ENCODE measurements at regions not wholly inside any gene's neighbourhood (a gene's known extent, or its start where the extent isn't known, plus 50 kb on each side); places are given as distances from the start of the nearest gene placed in this dataset.

- H2AK5ac ChIP-seq (ENCODE audit: low read length, severe bottlenecking), result no peak overlapping the region
- no peak overlapping the region for H3K4ac ChIP-seq (ENCODE audit: low read depth in 1 of 2, low read length in 2 of 2)
- no peaks in the 10 kb centered on the region for H3K79me1 ChIP-seq (replicated peaks; ENCODE audit: low read length, poor library complexity, severe bottlenecking)
- WGBS, result no CpG with 5 or more reads among the region's 1 CpG
- H2BK120ac ChIP-seq (ENCODE audit: low read depth, low read length), result no peak overlapping the region
- no peak overlapping the region for H2BK5ac ChIP-seq (ENCODE audit: low read depth, low read length, poor library complexity, severe bottlenecking)
- no peak overlapping the region for H3K4me3 ChIP-seq (ENCODE audit: insufficient read depth in 1 of 2, low read depth in 1 of 2, low read length in 2 of 2)
- H2BK15ac ChIP-seq (ENCODE audit: low read depth, poor library complexity, severe bottlenecking), result no peak overlapping the region
- no peaks in the 10 kb centered on the region for H3K36me3 ChIP-seq (ENCODE audit: control insufficient read depth in 1 of 2, insufficient read depth in 2 of 2, low read depth in 1 of 2, low read length in 2 of 2)
- no peaks in the 10 kb centered on the region for H3K4me1 ChIP-seq (ENCODE audit: control insufficient read depth, insufficient read depth, low read depth, low read length)
- H3K4me2 ChIP-seq (ENCODE audit: low read length, poor library complexity, severe bottlenecking), result no peak overlapping the region
- H3K27ac ChIP-seq (ENCODE audit: low read length, poor library complexity, severe bottlenecking), result no peak overlapping the region
- H3K9ac ChIP-seq (ENCODE audit: low read length), result no peak overlapping the region
- no peaks in the 10 kb centered on the region for H3K27me3 ChIP-seq (ENCODE audit: control insufficient read depth in 1 of 2, insufficient read depth in 1 of 2, low read length in 2 of 2)
- no peak overlapping the region for H3K23ac ChIP-seq (ENCODE audit: low read length in 2 of 2)
- H2AFZ ChIP-seq (ENCODE audit: low read depth, low read length), result no peak overlapping the region
- no peak overlapping the region for H3K18ac ChIP-seq (ENCODE audit: low read depth in 1 of 2, low read length in 2 of 2)
- no peak for DNase-seq
- no peak overlapping the region for H3K14ac ChIP-seq (ENCODE audit: low read length in 2 of 2)
- no peak overlapping the region for H4K91ac ChIP-seq (ENCODE audit: low read length)
- H4K8ac ChIP-seq (ENCODE audit: low read length), result no peak overlapping the region
- H2BK12ac ChIP-seq (ENCODE audit: low read length in 2 of 2), result no peak overlapping the region
- H3K9me3 ChIP-seq (ENCODE audit: control insufficient read depth, low read length), result no peaks in the 10 kb centered on the region
These were observed 1420.2 kb downstream of the PCDH18 start for GRCh38 chr4:136112116-136112515.

GRCh38 chr4:136106753-136107152 lies 1425.5 kb downstream of the PCDH18 start:
- no peak overlapping the region for H3K4me3 ChIP-seq (ENCODE audit: insufficient read depth in 1 of 2, low read depth in 1 of 2, low read length in 2 of 2)
- no peaks in the 10 kb centered on the region for H3K36me3 ChIP-seq (ENCODE audit: control insufficient read depth in 1 of 2, insufficient read depth in 2 of 2, low read depth in 1 of 2, low read length in 2 of 2)
- H3K27me3 ChIP-seq (ENCODE audit: control insufficient read depth in 1 of 2, insufficient read depth in 1 of 2, low read length in 2 of 2), result no peaks in the 10 kb centered on the region
- H4K91ac ChIP-seq (ENCODE audit: low read length), result no peak overlapping the region
- DNase-seq, result no peak
- no peaks in the 10 kb centered on the region for H3K9me3 ChIP-seq (ENCODE audit: control insufficient read depth, low read length)
- no peaks in the 10 kb centered on the region for H3K4me1 ChIP-seq (ENCODE audit: control insufficient read depth, insufficient read depth, low read depth, low read length)
- no peak overlapping the region for H3K14ac ChIP-seq (ENCODE audit: low read length in 2 of 2)
- H3K79me1 ChIP-seq (replicated peaks; ENCODE audit: low read length, poor library complexity, severe bottlenecking), result no peaks in the 10 kb centered on the region
- no peak overlapping the region for H2BK5ac ChIP-seq (ENCODE audit: low read depth, low read length, poor library complexity, severe bottlenecking)
- no peak overlapping the region for H3K27ac ChIP-seq (ENCODE audit: low read length, poor library complexity, severe bottlenecking)
- H3K18ac ChIP-seq (ENCODE audit: low read depth in 1 of 2, low read length in 2 of 2), result no peak overlapping the region
- WGBS, result no CpG with 5 or more reads among the region's 1 CpG
- no peak overlapping the region for H2BK12ac ChIP-seq (ENCODE audit: low read length in 2 of 2)
- H2BK15ac ChIP-seq (ENCODE audit: low read depth, poor library complexity, severe bottlenecking), result no peak overlapping the region
- H3K4me2 ChIP-seq (ENCODE audit: low read length, poor library complexity, severe bottlenecking), result no peak overlapping the region
- no peak overlapping the region for H2AFZ ChIP-seq (ENCODE audit: low read depth, low read length)
- H3K23ac ChIP-seq (ENCODE audit: low read length in 2 of 2), result no peak overlapping the region
- no peak overlapping the region for H2BK120ac ChIP-seq (ENCODE audit: low read depth, low read length)
- no peak overlapping the region for H4K8ac ChIP-seq (ENCODE audit: low read length)
- no peak overlapping the region for H2AK5ac ChIP-seq (ENCODE audit: low read length, severe bottlenecking)
- H3K4ac ChIP-seq (ENCODE audit: low read depth in 1 of 2, low read length in 2 of 2), result no peak overlapping the region
- H3K9ac ChIP-seq (ENCODE audit: low read length), result no peak overlapping the region

GRCh38 chr4:136103616-136104015 lies 1428.7 kb downstream of the PCDH18 start:
- Histone ChIP-seq H3K27me3 (ENCODE audit: control insufficient read depth in 1 of 2, insufficient read depth in 1 of 2, low read length in 2 of 2) (no peaks in the 10 kb centered on the region), H3K18ac (ENCODE audit: low read depth in 1 of 2, low read length in 2 of 2) (no peak overlapping the region), H3K4me1 (ENCODE audit: control insufficient read depth, insufficient read depth, low read depth, low read length) (no peaks in the 10 kb centered on the region), H3K27ac (ENCODE audit: low read length, poor library complexity, severe bottlenecking) (no peak overlapping the region), H3K4ac (ENCODE audit: low read depth in 1 of 2, low read length in 2 of 2) (no peak overlapping the region), H3K9me3 (ENCODE audit: control insufficient read depth, low read length) (no peaks in the 10 kb centered on the region), H2BK120ac (ENCODE audit: low read depth, low read length) (no peak overlapping the region), H3K9ac (ENCODE audit: low read length) (no peak overlapping the region), H2BK5ac (ENCODE audit: low read depth, low read length, poor library complexity, severe bottlenecking) (no peak overlapping the region), H3K36me3 (ENCODE audit: control insufficient read depth in 1 of 2, insufficient read depth in 2 of 2, low read depth in 1 of 2, low read length in 2 of 2) (no peaks in the 10 kb centered on the region), H3K79me1 (replicated peaks; ENCODE audit: low read length, poor library complexity, severe bottlenecking) (no peaks in the 10 kb centered on the region), H3K4me2 (ENCODE audit: low read length, poor library complexity, severe bottlenecking) (no peak overlapping the region), H4K8ac (ENCODE audit: low read length) (no peak overlapping the region), H2BK15ac (ENCODE audit: low read depth, poor library complexity, severe bottlenecking) (no peak overlapping the region), H2BK12ac (ENCODE audit: low read length in 2 of 2) (no peak overlapping the region), H3K14ac (ENCODE audit: low read length in 2 of 2) (no peak overlapping the region), H3K4me3 (ENCODE audit: insufficient read depth in 1 of 2, low read depth in 1 of 2, low read length in 2 of 2) (no peak overlapping the region), H3K23ac (ENCODE audit: low read length in 2 of 2) (no peak overlapping the region), H2AFZ (ENCODE audit: low read depth, low read length) (no peak overlapping the region), H4K91ac (ENCODE audit: low read length) (no peak overlapping the region), H2AK5ac (ENCODE audit: low read length, severe bottlenecking) (no peak overlapping the region)
- WGBS, result 87% methylated on average over 4 of the region's 4 CpGs
- DNase-seq, result no peak

- Histone ChIP-seq H3K4me1 (ENCODE audit: control insufficient read depth, insufficient read depth, low read depth, low read length) (no peaks in the 10 kb centered on the region), H3K79me1 (replicated peaks; ENCODE audit: low read length, poor library complexity, severe bottlenecking) (no peaks in the 10 kb centered on the region), H3K14ac (ENCODE audit: low read length in 2 of 2) (no peak overlapping the region), H2AFZ (ENCODE audit: low read depth, low read length) (no peak overlapping the region), H3K36me3 (ENCODE audit: control insufficient read depth in 1 of 2, insufficient read depth in 2 of 2, low read depth in 1 of 2, low read length in 2 of 2) (no peaks in the 10 kb centered on the region), H4K91ac (ENCODE audit: low read length) (no peak overlapping the region), H3K27me3 (ENCODE audit: control insufficient read depth in 1 of 2, insufficient read depth in 1 of 2, low read length in 2 of 2) (no peaks in the 10 kb centered on the region), H3K4ac (ENCODE audit: low read depth in 1 of 2, low read length in 2 of 2) (no peak overlapping the region), H3K23ac (ENCODE audit: low read length in 2 of 2) (no peak overlapping the region), H4K8ac (ENCODE audit: low read length) (no peak overlapping the region), H3K4me3 (ENCODE audit: insufficient read depth in 1 of 2, low read depth in 1 of 2, low read length in 2 of 2) (no peak overlapping the region), H2BK12ac (ENCODE audit: low read length in 2 of 2) (no peak overlapping the region), H2AK5ac (ENCODE audit: low read length, severe bottlenecking) (no peak overlapping the region), H3K27ac (ENCODE audit: low read length, poor library complexity, severe bottlenecking) (no peak overlapping the region), H3K9ac (ENCODE audit: low read length) (no peak overlapping the region), H3K4me2 (ENCODE audit: low read length, poor library complexity, severe bottlenecking) (no peak overlapping the region), H2BK15ac (ENCODE audit: low read depth, poor library complexity, severe bottlenecking) (no peak overlapping the region), H3K9me3 (ENCODE audit: control insufficient read depth, low read length) (peaks cover 3% of the 10 kb centered on the region), H2BK5ac (ENCODE audit: low read depth, low read length, poor library complexity, severe bottlenecking) (no peak overlapping the region), H2BK120ac (ENCODE audit: low read depth, low read length) (no peak overlapping the region), H3K18ac (ENCODE audit: low read depth in 1 of 2, low read length in 2 of 2) (no peak overlapping the region)
- DNase-seq, result no peak
- WGBS, result no CpG with 5 or more reads among the region's 4 CpGs
These were observed 1434.6 kb downstream of the PCDH18 start for GRCh38 chr4:136097676-136098075.
